ENCODE measurements at regions not wholly inside any gene's neighbourhood (a gene's known extent, or its start where the extent isn't known, plus 50 kb on each side); places are given as distances from the start of the nearest gene placed in this dataset.

DNA sequence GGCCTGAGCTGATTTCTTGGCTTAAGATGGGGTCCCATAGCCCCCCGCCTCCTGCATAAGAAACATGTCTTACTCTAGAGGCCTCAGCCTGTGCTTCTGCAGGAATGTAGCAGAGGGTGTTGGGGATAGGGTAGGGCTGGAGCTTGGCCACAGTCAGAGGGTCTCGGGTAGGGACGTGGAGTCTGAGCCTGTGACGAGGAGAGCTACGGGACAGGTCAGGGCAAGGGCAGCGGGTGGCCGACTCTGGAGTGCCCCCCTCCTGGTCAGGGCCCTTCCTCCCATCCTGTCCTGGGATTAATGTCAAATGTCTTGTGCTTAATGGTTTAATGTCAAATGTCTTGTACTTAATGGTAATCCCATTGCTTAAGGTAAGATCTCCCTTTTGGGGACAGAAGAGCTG is 130.4 kb downstream of the GLI2 start:
- no peaks in the 10 kb centered on the region for H3K9me3 ChIP-seq
- H3K27me3 ChIP-seq, result no peaks in the 10 kb centered on the region
- H3K4me3 ChIP-seq, result no peak overlapping the region
- peaks cover 0 to 8% (median 0%) of the 10 kb centered on the region in 4 donors for H3K4me1 ChIP-seq
- DNase-seq, result peak in 1 of 3 donors; percentile 24
- H3K36me3 ChIP-seq, result no peaks in the 10 kb centered on the region
- no peak for TF ChIP-seq POLR2A (IDR thresholded peaks at IDR 0.05)
- TF ChIP-seq, protein P1, sequence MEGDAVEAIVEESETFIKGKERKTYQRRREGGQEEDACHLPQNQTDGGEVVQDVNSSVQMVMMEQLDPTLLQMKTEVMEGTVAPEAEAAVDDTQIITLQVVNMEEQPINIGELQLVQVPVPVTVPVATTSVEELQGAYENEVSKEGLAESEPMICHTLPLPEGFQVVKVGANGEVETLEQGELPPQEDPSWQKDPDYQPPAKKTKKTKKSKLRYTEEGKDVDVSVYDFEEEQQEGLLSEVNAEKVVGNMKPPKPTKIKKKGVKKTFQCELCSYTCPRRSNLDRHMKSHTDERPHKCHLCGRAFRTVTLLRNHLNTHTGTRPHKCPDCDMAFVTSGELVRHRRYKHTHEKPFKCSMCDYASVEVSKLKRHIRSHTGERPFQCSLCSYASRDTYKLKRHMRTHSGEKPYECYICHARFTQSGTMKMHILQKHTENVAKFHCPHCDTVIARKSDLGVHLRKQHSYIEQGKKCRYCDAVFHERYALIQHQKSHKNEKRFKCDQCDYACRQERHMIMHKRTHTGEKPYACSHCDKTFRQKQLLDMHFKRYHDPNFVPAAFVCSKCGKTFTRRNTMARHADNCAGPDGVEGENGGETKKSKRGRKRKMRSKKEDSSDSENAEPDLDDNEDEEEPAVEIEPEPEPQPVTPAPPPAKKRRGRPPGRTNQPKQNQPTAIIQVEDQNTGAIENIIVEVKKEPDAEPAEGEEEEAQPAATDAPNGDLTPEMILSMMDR (IDR thresholded peaks at IDR 0.05), result no peak
- H3K27ac ChIP-seq, result no peak overlapping the region

DNA sequence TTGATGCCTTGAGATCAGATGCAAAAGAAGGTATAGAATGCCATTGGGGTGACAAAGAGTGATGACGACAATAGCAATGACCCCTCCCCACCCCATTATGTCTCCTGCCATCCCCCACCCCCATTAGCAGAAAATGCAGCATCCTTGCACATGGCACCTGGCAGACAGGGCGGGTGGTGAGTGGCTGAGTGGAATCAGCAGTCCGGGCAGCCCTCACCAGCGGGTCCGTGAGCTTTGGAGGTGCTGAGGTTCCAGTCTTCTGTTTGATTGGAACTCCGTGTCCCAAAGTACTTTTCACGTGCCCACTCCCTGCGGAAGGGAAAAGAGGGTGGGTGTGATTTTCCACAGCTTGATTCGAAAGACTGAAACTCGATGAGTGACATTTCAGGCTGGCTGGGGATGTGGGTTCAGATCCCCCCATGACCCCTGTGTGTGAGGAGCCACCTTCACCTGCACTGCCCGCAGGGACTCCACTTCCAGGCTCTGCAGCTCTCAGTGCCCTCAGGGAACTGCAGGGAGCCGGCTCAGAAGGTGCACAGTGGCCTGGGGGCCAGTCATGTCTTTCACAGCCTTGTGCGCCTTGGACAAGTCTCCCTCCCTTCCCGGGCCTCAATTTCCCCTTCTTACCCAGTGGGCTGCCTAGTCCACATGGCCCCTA is 130.9 kb downstream of the GLI2 start:
- Histone ChIP-seq H3K27ac (peak overlapping the region in 3 of 4 donors; percentile 61 to 86 (median 77)), H3K27me3 (no peaks in the 10 kb centered on the region), H3K9me3 (no peaks in the 10 kb centered on the region), H3K36me3 (no peaks in the 10 kb centered on the region), H3K4me1 (peaks cover 0 to 8% (median 0%) of the 10 kb centered on the region in 4 donors), H3K4me3 (peak overlapping the region in 1 of 4 donors; percentile 42)
- TF ChIP-seq POLR2A (IDR thresholded peaks at IDR 0.05), result no peak
- TF ChIP-seq, protein P1 (IDR thresholded peaks at IDR 0.05), result no peak
- DNase-seq, result peak in 1 of 3 donors; percentile 26

DNA sequence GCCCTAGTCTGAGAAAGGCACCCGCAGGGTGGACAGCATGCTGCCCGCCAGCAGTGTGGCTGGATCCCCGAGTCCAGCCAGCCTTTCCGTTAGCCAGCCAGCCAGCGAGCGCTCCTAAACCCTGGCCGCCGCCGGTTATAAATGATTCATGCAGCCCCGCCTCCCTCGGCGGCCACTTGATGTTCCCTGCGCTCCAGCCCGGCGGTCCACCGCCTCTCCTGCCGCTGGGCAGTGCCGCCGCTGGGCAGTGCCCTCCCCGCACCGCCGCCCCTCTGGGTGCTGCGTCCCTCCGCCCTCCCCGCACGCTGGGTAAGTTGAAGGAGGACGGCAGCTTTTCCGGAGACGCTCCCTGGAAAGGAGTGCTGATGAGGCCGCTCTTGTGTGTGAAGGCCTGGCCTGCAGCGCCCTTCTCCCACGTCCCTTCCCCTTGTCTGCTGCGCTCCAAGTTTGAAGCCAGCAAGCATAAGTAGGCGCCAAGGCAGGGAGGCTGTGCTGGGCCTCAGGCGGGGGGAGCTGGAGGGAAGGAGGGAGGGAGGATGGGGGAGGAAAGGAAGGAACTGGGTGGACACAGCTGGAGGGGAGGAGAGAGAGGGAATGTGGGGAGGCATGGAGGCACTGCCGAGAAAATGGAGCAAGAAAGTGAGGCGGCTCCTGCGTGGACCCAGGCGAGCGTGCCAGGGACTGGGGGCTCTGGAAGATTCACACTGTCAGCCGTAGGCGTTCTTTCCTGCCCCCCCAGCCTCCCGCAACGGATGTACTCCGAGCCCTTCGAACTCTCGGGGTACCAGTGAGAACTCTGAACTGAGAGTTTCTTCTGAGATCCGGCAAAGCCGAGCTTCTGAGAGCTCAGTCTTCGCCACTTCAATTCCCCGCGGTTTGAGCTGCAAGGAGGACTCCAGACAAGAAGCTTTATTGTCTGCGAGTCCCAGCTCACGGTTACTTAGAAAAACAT is 131.9 kb downstream of the GLI2 start:
- Histone ChIP-seq H3K27ac (peak overlapping the region; percentile 40 to 86 (median 69)), H3K27me3 (no peaks in the 10 kb centered on the region), H3K4me3 (peak overlapping the region in 3 of 4 donors; percentile 14 to 42 (median 27)), H3K36me3 (no peaks in the 10 kb centered on the region), H3K9me3 (no peaks in the 10 kb centered on the region), H3K4me1 (peaks cover 0 to 8% (median 0%) of the 10 kb centered on the region in 4 donors)
- peak; percentile 24 to 66 (median 63) for DNase-seq
- no peak for TF ChIP-seq POLR2A (IDR thresholded peaks at IDR 0.05)
- TF ChIP-seq, protein P1 (IDR thresholded peaks at IDR 0.05), result no peak

DNA sequence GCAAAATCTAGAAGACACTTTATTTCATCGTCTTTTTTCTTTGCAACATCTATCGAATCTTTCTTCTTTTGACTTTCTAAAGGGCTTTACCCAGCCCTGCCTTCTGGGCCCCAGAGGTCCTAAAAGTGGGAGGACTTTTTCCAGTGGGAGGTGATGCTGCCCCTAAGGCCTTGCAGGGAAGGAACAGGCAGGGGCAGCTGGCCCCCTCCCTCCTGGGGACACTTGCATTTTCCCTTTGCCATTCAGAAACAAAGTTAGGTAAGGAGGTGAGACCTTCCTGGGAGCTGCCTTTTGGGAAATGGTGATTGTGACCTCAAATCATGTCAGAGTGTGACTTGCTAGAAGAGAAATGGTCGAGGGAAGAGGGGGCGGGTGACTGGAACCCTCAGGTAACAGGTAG is 132.7 kb downstream of the GLI2 start:
- no peak overlapping the region for H3K4me3 ChIP-seq
- TF ChIP-seq POLR2A (IDR thresholded peaks at IDR 0.05), result no peak
- TF ChIP-seq, protein P1 (IDR thresholded peaks at IDR 0.05), result no peak
- no peak for DNase-seq

DNA sequence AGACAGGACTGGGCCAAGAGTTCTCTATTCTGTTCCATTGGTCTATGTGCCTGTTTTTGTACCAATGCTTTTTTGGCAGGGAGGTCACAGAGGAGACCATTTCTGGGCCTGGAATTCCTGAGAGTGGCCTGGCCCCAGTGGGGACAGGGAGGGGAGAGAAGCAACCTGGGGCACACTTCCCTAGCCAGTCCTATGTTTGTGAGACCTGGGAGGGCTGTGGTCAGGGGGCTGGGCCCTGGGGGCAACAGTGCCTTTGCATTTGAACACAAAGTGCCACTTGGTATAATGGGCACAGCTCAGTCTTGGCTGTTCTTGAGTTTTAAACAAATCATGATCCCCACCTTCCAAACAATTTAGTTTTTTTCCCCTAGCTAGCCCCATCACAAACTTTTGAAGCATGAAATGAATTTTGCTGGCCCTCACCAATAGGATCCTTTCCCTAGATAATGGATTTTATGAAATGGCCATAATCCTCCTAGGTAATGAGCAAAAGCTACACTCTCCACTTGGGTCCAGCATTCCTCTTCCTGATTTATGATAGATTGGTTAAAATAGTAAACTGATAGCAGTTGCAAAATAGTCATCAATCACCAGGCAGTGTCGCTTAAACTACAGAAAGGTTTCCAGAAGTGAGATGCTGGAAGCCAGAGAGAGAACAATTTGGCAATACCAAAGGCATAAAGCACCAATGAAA is 133.5 kb downstream of the GLI2 start:
- no peak for DNase-seq
- Histone ChIP-seq H3K4me1 (peaks cover 0 to 8% (median 0%) of the 10 kb centered on the region in 4 donors), H3K27me3 (no peaks in the 10 kb centered on the region), H3K9me3 (no peaks in the 10 kb centered on the region), H3K27ac (no peak overlapping the region), H3K36me3 (no peaks in the 10 kb centered on the region), H3K4me3 (no peak overlapping the region)
- no peak for TF ChIP-seq POLR2A (IDR thresholded peaks at IDR 0.05)
- TF ChIP-seq, protein P1 (IDR thresholded peaks at IDR 0.05), result no peak

More for the DNA sequence above, 132.7 kb downstream of the GLI2 start:
- Histone ChIP-seq H3K4me1 (peaks cover 0 to 8% (median 0%) of the 10 kb centered on the region in 4 donors), H3K27ac (peak overlapping the region in 2 of 4 donors; percentile 40 to 86), H3K9me3 (no peaks in the 10 kb centered on the region), H3K36me3 (no peaks in the 10 kb centered on the region), H3K27me3 (no peaks in the 10 kb centered on the region)
